ENCODE measurements at regions not wholly inside any gene's neighbourhood (a gene's known extent, or its start where the extent isn't known, plus 50 kb on each side); places are given as distances from the start of the nearest gene placed in this dataset.

- Histone ChIP-seq H3K9me3 (no peaks in the 10 kb centered on the region), H3K36me3 (no peaks in the 10 kb centered on the region), H3K4me1 (peaks cover 0 to 11% (median 2%) of the 10 kb centered on the region in 9 donors), H3K27me3 (peaks cover 0 to 16% (median 8%) of the 10 kb centered on the region in 7 donors), H3K27ac (no peak overlapping the region), H3K4me3 (no peak overlapping the region)
- TF ChIP-seq CTCF (IDR thresholded peaks at IDR 0.05) = no peak
- WGBS, 2 donors = 93 to 99% methylated on average over 5 of the region's 5 CpGs
- ATAC-seq = no peak
- DNase-seq = no peak
- intact Hi-C loops (cut with DNase I) = loop anchor here in 2 of 10 donors (10.0 kb wide), 2 partner anchors 97 to 907 kb away; no protein-coding TSS in a partner anchor
Measured at GRCh38 chr1:29807689-29808088, 571.4 kb downstream of the PTPRU start.

DNA sequence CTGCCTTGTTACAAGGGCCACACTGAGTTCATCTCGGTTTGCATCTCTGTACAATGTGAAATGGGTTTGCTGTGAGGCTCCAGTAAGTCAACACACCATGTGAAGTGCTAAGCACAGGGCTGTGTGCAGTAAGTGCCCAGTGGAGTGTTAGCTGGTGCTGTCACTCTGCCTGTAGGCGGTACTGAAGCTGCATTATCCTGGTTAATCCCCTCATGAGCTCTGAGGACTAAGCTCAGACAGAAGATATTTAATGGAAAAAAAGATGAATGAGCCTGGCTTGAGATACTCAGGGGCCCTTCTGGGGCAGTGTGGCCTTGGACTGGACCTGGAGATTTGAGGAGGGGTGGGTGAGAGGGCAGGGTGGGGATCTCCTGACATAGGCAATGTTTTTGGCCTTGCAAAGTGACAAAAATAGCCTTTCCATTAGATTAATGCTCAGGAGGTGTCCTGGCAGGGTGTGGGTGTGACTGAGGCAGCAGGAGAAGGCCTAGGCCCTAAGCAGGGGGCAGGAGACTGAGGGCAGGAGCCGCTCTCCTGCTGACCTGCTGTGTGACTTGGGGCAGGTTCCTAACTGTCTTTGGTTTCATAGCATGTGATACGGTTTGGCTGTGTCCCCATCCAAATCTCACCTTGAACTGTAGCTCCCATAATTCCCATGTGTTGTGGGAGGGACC lies 570.5 kb downstream of the PTPRU start:
- Histone ChIP-seq H3K27ac (no peak overlapping the region), H3K36me3 (no peaks in the 10 kb centered on the region), H3K4me1 (peaks cover 0 to 10% (median 0%) of the 10 kb centered on the region in 9 donors), H3K9me3 (no peaks in the 10 kb centered on the region), H3K27me3 (peaks cover 0 to 25% (median 17%) of the 10 kb centered on the region in 7 donors), H3K4me3 (no peak overlapping the region)
- DNase-seq (no peak), ATAC-seq (no peak)
- intact Hi-C loops (cut with DNase I) = loop anchor here in 2 of 10 donors (10.0 kb wide), 2 partner anchors 98 to 908 kb away; no protein-coding TSS in a partner anchor
- WGBS, 2 donors = 66 to 68% methylated on average over 4 of the region's 4 CpGs
- no peak for TF ChIP-seq CTCF (IDR thresholded peaks at IDR 0.05)

DNA sequence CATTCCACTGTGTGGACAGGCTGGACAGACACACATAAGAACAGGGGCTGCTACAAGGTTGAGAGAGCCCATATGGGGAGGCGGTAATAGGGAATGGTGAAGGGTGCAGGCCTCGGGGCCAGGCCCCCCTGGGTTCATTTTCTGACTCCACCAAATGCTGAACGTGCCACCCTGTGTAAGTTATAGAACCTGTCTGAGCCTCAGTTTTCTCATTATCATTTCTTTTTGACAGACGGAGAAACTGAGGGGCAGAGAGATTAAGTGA lies 569.5 kb downstream of the PTPRU start:
- ATAC-seq (no peak), DNase-seq (no peak)
- WGBS, 2 donors = 93 to 95% methylated on average over 4 of the region's 4 CpGs
- Histone ChIP-seq H3K36me3 (no peaks in the 10 kb centered on the region), H3K4me3 (no peak overlapping the region), H3K27me3 (peaks cover 0 to 33% (median 24%) of the 10 kb centered on the region in 7 donors), H3K4me1 (peaks cover 0 to 14% (median 0%) of the 10 kb centered on the region in 9 donors), H3K27ac (no peak overlapping the region), H3K9me3 (no peaks in the 10 kb centered on the region)
- no peak for TF ChIP-seq CTCF (IDR thresholded peaks at IDR 0.05)
- intact Hi-C loops (cut with DNase I) = loop anchor here in 2 of 10 donors (10.0 kb wide), 2 partner anchors 99 to 909 kb away; no protein-coding TSS in a partner anchor

DNA sequence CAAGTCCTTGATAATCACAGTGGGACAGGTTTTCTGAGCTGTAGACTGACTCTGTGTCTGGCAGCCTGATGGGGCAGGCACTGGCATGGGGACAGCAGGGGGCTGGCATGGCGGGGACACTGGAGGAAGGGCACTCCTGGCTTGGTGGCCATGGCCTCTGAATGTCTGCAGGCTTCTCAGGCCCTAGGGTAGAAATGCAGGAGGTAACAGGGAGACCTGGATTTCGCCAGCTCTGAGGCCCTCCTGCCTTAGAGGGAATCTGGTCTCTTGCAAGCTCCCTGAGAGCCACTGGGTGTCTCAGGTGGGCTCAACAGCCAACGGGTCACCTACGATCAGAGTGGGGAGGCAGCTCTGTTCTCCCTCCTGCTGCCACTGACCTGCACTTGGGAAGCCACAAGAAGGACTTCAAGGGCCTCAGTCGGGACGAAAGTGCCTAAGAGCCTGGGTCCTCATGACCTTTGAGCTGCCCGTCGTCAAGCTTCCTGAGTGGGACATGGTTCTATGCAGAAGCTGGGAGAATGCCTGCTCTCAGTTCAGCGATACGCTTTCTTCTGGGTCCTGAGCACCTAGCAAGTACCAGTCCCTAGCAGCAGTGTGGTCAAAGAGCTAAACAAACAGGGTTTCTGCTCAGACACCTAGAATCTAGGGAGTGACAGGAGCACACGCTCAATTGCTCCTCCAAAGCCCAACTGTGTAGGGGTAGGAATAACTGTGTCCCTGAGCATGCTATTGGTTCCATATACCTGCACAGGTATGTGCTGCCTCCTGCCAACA lies 569.0 kb downstream of the PTPRU start:
- Histone ChIP-seq H3K36me3 (no peaks in the 10 kb centered on the region), H3K4me3 (no peak overlapping the region), H3K9me3 (no peaks in the 10 kb centered on the region), H3K4me1 (peaks cover 0 to 14% (median 0%) of the 10 kb centered on the region in 9 donors), H3K27ac (no peak overlapping the region), H3K27me3 (peaks cover 0 to 37% (median 29%) of the 10 kb centered on the region in 7 donors)
- TF ChIP-seq CTCF (IDR thresholded peaks at IDR 0.05) = no peak
- DNase-seq = no peak
- 79 to 82% methylated on average over 11 of the region's 11 CpGs for WGBS, 2 donors
- ATAC-seq = no peak
- intact Hi-C loops (cut with DNase I) = loop anchor here in 2 of 10 donors (10.0 kb wide), 2 partner anchors 99 to 909 kb away; no protein-coding TSS in a partner anchor

All from heart right ventricle (tissue), 16 donors.